ENCODE measurements at regions not wholly inside any gene's neighbourhood (a gene's known extent, or its start where the extent isn't known, plus 50 kb on each side); places are given as distances from the start of the nearest gene placed in this dataset.

DNA sequence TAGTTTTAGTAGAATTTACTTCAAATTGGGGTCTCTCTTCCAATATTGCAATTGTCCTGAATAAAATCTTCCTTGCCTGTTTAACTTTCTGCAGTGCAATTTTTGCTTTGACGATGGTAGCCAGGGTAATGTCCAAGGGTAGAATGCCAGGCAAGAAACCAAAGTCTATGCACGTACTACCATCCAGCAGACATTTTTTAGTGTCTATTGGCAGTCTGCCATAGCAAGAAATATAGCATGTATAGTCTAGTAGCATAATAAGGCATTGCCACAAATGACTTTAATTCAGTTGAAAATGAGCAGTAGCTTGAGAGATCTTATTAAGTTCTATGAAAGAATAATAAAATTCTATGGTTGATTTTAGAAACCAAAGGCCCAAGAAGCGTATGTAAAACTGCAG, 62.3 kb upstream of the KCNQ5 start:
- no peak for TF ChIP-seq EZH2 (IDR thresholded peaks at IDR 0.05; ENCODE audit: borderline replicate concordance, low read depth, low read length, severe bottlenecking)
- TF ChIP-seq, protein P1, sequence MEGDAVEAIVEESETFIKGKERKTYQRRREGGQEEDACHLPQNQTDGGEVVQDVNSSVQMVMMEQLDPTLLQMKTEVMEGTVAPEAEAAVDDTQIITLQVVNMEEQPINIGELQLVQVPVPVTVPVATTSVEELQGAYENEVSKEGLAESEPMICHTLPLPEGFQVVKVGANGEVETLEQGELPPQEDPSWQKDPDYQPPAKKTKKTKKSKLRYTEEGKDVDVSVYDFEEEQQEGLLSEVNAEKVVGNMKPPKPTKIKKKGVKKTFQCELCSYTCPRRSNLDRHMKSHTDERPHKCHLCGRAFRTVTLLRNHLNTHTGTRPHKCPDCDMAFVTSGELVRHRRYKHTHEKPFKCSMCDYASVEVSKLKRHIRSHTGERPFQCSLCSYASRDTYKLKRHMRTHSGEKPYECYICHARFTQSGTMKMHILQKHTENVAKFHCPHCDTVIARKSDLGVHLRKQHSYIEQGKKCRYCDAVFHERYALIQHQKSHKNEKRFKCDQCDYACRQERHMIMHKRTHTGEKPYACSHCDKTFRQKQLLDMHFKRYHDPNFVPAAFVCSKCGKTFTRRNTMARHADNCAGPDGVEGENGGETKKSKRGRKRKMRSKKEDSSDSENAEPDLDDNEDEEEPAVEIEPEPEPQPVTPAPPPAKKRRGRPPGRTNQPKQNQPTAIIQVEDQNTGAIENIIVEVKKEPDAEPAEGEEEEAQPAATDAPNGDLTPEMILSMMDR (IDR thresholded peaks at IDR 0.05; ENCODE audit: borderline replicate concordance, extremely low read depth, low read length, poor library complexity, severe bottlenecking): no peak
